Kidney capillary endothelial cell (primary cell): ENCODE measurements at regions not wholly inside any gene's neighbourhood (a gene's known extent, or its start where the extent isn't known, plus 50 kb on each side); places are given as distances from the start of the nearest gene placed in this dataset.

Experiments used
- DNase-seq: peaks from one replicate; pipeline ENCODE4 v3.0.0-alpha.2; 2018; ENCODE audit warnings: low spot score

GRCh38 chr6:125544819-125545218 lies 204.6 kb upstream of the HEY2 start:
- DNase-seq: no peak

- DNase-seq: no peak
These were observed 202.6 kb upstream of the HEY2 start for GRCh38 chr6:125546841-125547251.

GRCh38 chr6:125547381-125547780 lies 202.1 kb upstream of the HEY2 start:
- DNase-seq: no peak

GRCh38 chr6:125549202-125549884 lies 200.1 kb upstream of the HEY2 start:
- DNase-seq: no peak

- DNase-seq: no peak
These were observed 198.5 kb upstream of the HEY2 start for GRCh38 chr6:125550892-125551291.

GRCh38 chr6:125552819-125553218 lies 196.6 kb upstream of the HEY2 start:
- no peak for DNase-seq

- no peak for DNase-seq
These were observed 195.0 kb upstream of the HEY2 start for GRCh38 chr6:125554456-125554855.

GRCh38 chr6:125558241-125558843 lies 191.1 kb upstream of the HEY2 start:
- no peak for DNase-seq

- no peak for DNase-seq
These were observed 190.5 kb upstream of the HEY2 start for GRCh38 chr6:125558907-125559306.

- DNase-seq: no peak
These were observed 187.3 kb upstream of the HEY2 start for GRCh38 chr6:125562156-125562555.

GRCh38 chr6:125564941-125565340 lies 184.5 kb upstream of the HEY2 start:
- DNase-seq: no peak

GRCh38 chr6:125567407-125567806 lies 182.0 kb upstream of the HEY2 start:
- DNase-seq: no peak

GRCh38 chr6:125568609-125569008 lies 180.8 kb upstream of the HEY2 start:
- DNase-seq: no peak

GRCh38 chr6:125570526-125570925 lies 178.9 kb upstream of the HEY2 start:
- DNase-seq: no peak

GRCh38 chr6:125571207-125571755 lies 178.2 kb upstream of the HEY2 start:
- no peak for DNase-seq

- DNase-seq: no peak
These were observed 174.8 kb upstream of the HEY2 start for GRCh38 chr6:125574604-125575003.

- no peak for DNase-seq
These were observed 172.2 kb upstream of the HEY2 start for GRCh38 chr6:125577124-125577662.

- peak; percentile 69 for DNase-seq
These were observed 164.9 kb upstream of the HEY2 start for GRCh38 chr6:125584468-125584939.

- DNase-seq: no peak
These were observed 164.0 kb upstream of the HEY2 start for GRCh38 chr6:125585470-125585869.

- DNase-seq: peak; percentile 41
These were observed 163.4 kb upstream of the HEY2 start for GRCh38 chr6:125586074-125586473.

- DNase-seq: no peak
These were observed 162.8 kb upstream of the HEY2 start for GRCh38 chr6:125586605-125587004.

- DNase-seq: peak; percentile 97
These were observed 161.5 kb upstream of the HEY2 start for GRCh38 chr6:125587666-125588632.
